GM21786 (cell line): ENCODE measurements at regions not wholly inside any gene's neighbourhood (a gene's known extent, or its start where the extent isn't known, plus 50 kb on each side); places are given as distances from the start of the nearest gene placed in this dataset.

ENCODE experiments used
- ATAC-seq: cut with Tn5 transposase; IDR thresholded peaks from one replicate; pipeline ENCODE4 v1.9.1; 2021; ENCODE audit not compliant: unreplicated experiment

GRCh38 chr14:54088271-54088670 is 131.6 kb upstream of the BMP4 start:
- no peak for ATAC-seq

DNA sequence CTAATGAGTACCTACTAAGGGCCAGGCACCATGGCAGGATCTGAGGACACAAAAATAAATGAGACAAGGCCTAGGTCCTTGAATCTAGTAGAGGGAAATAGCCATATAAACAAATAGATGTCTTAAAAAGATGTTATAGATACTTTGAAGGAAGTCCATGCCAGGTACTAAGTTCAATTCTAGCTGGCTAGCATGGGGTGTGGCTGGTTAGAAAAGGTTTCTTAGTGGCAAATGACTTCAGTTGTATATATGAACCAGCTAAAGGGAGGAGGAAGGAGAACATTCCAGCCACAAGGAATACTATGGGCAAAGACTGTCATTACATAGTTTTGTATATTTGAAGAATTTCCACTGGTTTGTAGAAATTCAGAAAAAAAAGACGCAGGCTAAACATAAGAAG is 133.6 kb upstream of the BMP4 start:
- no peak for ATAC-seq

DNA sequence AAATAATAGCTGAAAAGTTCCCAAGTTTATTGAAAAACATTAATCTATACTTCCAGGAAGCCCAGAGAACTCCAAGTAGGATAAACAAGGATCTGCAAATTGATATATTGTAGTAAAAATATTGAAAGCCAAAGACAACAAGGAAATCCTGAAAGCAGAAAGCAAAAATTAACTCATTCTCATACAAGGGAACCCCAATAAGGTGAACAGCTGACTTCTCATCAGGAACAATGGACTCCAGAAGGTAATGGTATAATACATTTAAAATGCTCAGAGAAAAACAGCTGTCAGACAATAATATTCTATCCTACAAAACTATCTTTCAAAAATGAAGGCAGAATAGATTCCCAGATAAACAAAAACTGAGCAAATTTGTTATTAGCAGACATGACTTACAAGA is 138.1 kb upstream of the BMP4 start:
- no peak for ATAC-seq

GRCh38 chr14:54098536-54098935 is 141.9 kb upstream of the BMP4 start:
- no peak for ATAC-seq

GRCh38 chr14:54102051-54102456 is 145.4 kb upstream of the BMP4 start:
- no peak for ATAC-seq

DNA sequence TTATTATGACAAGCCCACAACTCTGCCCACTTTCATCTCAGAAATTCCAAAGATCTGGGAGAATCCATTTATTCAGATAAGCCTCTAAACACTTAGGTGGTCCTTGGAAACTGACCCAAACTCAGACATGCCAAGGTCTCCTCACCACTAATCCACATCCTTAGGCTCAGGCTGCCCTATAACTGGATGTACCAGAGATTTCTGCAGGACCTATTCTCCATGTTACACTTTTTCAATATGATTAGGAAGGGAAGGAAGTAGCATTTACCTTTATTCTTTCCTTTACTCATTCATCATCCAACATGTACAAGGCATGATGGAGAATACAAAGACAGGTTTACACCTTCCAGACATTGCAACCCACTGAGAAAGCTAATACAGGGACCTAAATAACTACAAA is 145.9 kb upstream of the BMP4 start:
- no peak for ATAC-seq

GRCh38 chr14:54104601-54105145 is 148.0 kb upstream of the BMP4 start:
- no peak for ATAC-seq

- no peak for ATAC-seq
These were observed 148.8 kb upstream of the BMP4 start for GRCh38 chr14:54105406-54105805.

DNA sequence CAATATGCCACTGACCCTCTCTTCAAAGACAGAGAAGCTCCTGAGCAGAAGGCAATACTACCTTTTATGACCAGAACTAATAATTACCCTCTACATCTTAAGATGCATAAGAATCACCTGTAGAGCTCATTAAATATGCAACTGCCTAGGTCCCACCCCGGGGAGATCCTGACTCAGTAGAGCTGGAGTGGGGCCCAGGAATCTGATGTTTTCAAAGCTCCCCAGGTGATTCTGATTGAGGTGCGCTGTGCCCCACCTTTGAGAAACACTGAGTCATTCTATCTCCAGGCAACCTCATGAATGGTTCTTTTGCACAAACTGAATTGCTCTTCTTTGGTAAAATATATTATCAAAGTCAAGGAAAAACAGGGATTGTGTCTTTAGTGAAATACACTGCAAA is 149.3 kb upstream of the BMP4 start:
- ATAC-seq = no peak

DNA sequence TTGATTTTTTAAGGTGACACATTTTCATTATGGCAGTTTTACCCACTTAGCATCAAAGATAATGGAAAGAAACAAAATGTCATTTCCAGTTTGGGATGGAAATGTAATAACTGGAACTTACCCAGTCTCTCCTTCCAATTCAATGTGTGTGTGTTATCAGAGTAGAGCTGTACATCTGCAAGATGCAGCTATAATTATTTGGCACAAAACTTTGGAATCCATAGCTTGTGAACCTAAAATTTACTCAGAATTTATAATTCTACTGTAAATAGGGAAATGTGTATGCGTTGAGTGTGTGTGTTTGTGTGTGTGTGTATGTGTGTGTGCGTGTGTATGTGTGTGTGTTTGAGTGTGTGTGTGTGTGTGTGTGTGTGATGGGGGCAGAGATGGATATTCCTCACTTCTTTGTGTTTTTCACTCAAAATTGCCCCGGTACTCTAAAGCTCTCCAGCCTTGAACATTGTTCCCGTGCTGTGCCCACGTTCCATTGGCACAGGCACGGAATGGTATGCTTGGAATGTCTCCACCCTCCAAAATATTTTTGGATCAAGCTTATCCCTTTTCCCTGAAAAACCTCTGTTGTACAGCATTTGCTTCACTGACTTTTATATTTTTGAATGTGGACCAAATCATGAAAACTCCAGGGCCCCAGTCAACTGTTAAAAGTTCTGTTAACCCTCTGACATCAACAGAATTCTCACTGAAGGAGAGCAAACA is 150.2 kb upstream of the BMP4 start:
- ATAC-seq = no peak

DNA sequence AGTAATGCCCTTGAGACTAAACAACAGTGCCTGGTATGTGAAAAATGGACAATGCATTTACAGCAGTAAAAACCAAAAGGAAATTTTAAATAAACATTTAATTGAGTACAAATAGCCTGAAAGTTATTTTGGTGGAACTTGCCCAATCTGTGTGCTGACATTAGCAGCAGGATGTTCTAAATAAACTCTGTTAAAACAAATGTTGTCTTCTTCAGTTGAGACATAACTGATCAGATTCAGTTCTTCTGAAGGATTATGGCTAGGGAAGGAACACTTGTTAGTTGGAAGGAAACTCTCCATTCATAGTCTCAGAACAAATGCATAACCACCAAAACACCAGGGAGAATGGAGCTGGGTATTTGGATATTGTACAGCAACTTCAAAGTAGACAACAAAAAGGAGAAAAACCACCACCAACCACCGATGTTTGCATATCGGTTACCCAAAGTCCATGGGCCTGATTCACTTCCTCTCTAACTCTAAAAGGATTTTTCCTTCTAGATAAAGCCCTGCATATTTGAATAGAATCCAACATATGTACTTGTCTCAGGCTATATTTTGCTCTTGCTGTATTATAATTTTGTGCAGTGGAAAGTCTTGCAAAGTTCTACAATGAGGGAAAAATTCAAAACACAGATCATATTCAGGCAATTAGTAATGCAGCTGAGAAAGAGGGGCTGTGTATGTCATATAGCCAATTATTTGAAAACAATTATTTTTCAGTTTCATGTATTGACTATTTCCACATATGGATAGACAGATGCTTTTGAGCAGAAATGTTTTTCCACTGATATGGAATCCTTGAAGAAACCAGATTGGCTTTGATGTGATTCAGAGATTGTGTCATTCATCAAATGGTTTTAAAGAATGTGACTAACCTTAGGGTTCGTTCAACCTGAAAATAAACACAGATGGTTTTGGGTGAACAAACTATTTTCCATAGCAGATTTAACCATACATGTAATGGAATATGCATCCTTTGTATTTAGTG is 152.2 kb upstream of the BMP4 start:
- ATAC-seq = no peak

- ATAC-seq = no peak
These were observed 153.0 kb upstream of the BMP4 start for GRCh38 chr14:54109521-54110120.

GRCh38 chr14:54114941-54115340 is 158.3 kb upstream of the BMP4 start:
- no peak for ATAC-seq

GRCh38 chr14:54116198-54116885 is 159.7 kb upstream of the BMP4 start:
- ATAC-seq = no peak

GRCh38 chr14:54116972-54117371 is 160.3 kb upstream of the BMP4 start:
- ATAC-seq = no peak

- no peak for ATAC-seq
These were observed 160.8 kb upstream of the BMP4 start for GRCh38 chr14:54117396-54117795.

- no peak for ATAC-seq
These were observed 161.3 kb upstream of the BMP4 start for GRCh38 chr14:54117924-54118323.

GRCh38 chr14:54120260-54120659 is 163.6 kb upstream of the BMP4 start:
- no peak for ATAC-seq

- no peak for ATAC-seq
These were observed 164.9 kb upstream of the BMP4 start for GRCh38 chr14:54121466-54122027.

GRCh38 chr14:54123841-54124240 is 167.2 kb upstream of the BMP4 start:
- ATAC-seq = no peak

DNA sequence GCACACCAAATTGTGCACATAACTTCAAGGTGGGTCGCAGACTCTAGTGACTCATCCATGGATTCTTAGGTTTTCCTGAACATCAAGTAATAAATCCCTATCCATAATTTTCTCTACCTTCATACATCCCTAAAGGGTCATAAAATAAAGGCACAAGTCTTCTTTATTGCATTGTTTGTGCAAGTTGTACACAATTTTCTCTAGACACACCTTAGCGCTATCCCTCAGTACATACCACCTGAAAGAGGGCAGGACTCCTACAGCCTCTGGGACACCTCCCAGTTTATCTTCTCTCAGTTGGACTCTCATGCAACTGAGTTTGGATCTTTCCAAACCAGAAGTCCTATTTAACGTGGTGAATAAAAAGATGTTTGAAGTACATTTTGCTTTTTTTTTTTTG is 168.5 kb upstream of the BMP4 start:
- no peak for ATAC-seq
